ENCODE measurements at regions not wholly inside any gene's neighbourhood (a gene's known extent, or its start where the extent isn't known, plus 50 kb on each side); places are given as distances from the start of the nearest gene placed in this dataset.
"Not testable (repeated sequence)": the region's sequence is repeated elsewhere in the genome, so short reads cannot be mapped to it uniquely, and the experiment has no call there.

DNA sequence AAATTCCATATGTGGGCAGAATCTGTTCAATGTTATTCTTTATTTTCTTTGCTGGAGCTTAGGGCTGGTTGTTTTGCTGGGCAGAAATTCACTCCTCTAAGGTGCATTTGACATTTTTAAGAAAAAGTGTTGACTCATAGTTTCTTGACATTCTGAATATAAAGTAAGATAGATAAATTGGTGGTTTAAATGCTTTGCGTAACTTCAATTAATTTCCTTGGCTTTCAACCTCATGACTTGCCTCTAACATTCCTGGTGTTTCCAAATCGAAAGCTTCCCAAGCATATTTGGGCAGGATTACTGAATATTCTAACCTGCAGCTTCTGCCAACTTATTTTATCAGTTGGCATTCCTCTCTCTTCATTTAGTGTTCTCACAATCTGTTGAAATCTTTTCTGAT lies 718.7 kb upstream of the ADGRB3 start:
- Histone ChIP-seq H3K4me3 (no peak overlapping the region), H3K27me3 (no peaks in the 10 kb centered on the region), H3K9me3 (peaks cover 3 to 4% of the 10 kb centered on the region in 2 donors), H3K36me3 (no peaks in the 10 kb centered on the region), H3K4me1 (no peaks in the 10 kb centered on the region), H3K27ac (no peak overlapping the region)
- 74 to 94% methylated on average over 2 of the region's 2 CpGs for WGBS, 2 donors (ENCODE audit: low coverage in 1 of 2)
- intact Hi-C loops (cut with DNase I; ENCODE audit: low total_unique reads), result no loop called here
- in situ Hi-C loops (cut with MboI; ENCODE audit: low pct_ligation_motif_present in 1 of 4, low pct_unique_long_range_greater_than_20kb in 1 of 4, low sequenced_read_pairs in 3 of 4), result no loop called here
- TF ChIP-seq, protein P1, sequence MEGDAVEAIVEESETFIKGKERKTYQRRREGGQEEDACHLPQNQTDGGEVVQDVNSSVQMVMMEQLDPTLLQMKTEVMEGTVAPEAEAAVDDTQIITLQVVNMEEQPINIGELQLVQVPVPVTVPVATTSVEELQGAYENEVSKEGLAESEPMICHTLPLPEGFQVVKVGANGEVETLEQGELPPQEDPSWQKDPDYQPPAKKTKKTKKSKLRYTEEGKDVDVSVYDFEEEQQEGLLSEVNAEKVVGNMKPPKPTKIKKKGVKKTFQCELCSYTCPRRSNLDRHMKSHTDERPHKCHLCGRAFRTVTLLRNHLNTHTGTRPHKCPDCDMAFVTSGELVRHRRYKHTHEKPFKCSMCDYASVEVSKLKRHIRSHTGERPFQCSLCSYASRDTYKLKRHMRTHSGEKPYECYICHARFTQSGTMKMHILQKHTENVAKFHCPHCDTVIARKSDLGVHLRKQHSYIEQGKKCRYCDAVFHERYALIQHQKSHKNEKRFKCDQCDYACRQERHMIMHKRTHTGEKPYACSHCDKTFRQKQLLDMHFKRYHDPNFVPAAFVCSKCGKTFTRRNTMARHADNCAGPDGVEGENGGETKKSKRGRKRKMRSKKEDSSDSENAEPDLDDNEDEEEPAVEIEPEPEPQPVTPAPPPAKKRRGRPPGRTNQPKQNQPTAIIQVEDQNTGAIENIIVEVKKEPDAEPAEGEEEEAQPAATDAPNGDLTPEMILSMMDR (IDR thresholded peaks at IDR 0.05), result no peak
- no peak for TF ChIP-seq POLR2AphosphoS5 (IDR thresholded peaks at IDR 0.05)
- TF ChIP-seq EP300 (IDR thresholded peaks at IDR 0.05; ENCODE audit: low read depth), result no peak
- no peak for TF ChIP-seq POLR2A (IDR thresholded peaks at IDR 0.05)
- DNase-seq, result no peak

DNA sequence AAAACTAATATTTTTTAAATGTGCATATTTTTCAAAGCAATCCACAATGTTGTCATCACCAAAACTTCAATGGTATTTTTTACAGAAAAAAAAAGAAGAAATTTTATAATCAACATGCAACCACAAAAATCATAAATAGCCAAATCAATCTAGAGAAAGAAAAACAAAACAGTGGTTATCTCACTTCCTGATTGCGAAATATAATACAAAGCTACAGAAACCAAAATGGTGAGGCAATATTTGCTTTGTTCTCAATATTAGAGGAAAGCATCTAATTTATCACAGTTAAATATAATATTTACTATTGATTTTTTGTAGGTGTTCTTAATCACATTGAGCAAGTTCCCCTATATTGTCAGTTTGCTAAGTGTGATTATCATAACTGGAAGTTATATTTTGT lies 720.7 kb upstream of the ADGRB3 start:
- Histone ChIP-seq H3K4me3 (no peak overlapping the region), H3K9me3 (peaks cover 0 to 4% of the 10 kb centered on the region in 2 donors), H3K27me3 (no peaks in the 10 kb centered on the region), H3K27ac (no peak overlapping the region), H3K4me1 (no peaks in the 10 kb centered on the region), H3K36me3 (no peaks in the 10 kb centered on the region)
- intact Hi-C loops (cut with DNase I; ENCODE audit: low total_unique reads), result no loop called here
- in situ Hi-C loops (cut with MboI; ENCODE audit: low pct_ligation_motif_present in 1 of 4, low pct_unique_long_range_greater_than_20kb in 1 of 4, low sequenced_read_pairs in 3 of 4), result no loop called here
- WGBS, 2 donors (ENCODE audit: low coverage in 1 of 2), result 44 to 55% methylated on average over 1 of the region's 1 CpG
- TF ChIP-seq POLR2A (IDR thresholded peaks at IDR 0.05), result no peak
- TF ChIP-seq, protein P1 (IDR thresholded peaks at IDR 0.05), result no peak
- no peak for TF ChIP-seq EP300 (IDR thresholded peaks at IDR 0.05; ENCODE audit: low read depth)
- no peak for TF ChIP-seq POLR2AphosphoS5 (IDR thresholded peaks at IDR 0.05)
- no peak for DNase-seq

DNA sequence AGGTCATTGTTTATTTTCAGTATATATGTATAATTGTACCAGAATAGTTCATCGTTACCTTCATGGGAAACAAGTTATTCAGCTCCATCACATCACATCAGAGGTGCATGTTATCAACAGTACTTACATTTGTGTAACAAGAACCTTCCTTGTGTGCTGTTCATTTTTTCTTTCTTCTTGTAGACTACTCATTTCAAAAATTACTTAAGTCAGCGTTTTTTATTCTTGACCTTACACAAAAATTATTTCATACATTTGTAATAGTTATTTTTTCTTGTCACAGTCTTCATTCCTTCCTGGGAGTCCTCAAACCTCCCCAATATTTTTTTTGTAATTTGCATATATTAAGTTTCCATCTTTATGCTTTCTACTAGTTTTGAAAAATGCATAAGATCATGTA lies 725.7 kb upstream of the ADGRB3 start:
- Histone ChIP-seq H3K27ac (no peak overlapping the region), H3K4me1 (no peaks in the 10 kb centered on the region), H3K4me3 (no peak overlapping the region), H3K36me3 (no peaks in the 10 kb centered on the region), H3K9me3 (peaks cover 0 to under 1% of the 10 kb centered on the region in 2 donors), H3K27me3 (no peaks in the 10 kb centered on the region)
- intact Hi-C loops (cut with DNase I; ENCODE audit: low total_unique reads), result no loop called here
- WGBS, 2 donors (ENCODE audit: low coverage in 1 of 2), result 72 to 84% methylated on average over 2 of the region's 2 CpGs
- DNase-seq, result no peak
- TF ChIP-seq EP300 (IDR thresholded peaks at IDR 0.05; ENCODE audit: low read depth) (no peak), POLR2AphosphoS5 (IDR thresholded peaks at IDR 0.05) (no peak), POLR2A (IDR thresholded peaks at IDR 0.05) (no peak)
- TF ChIP-seq, protein P1 (IDR thresholded peaks at IDR 0.05), result no peak
- in situ Hi-C loops (cut with MboI; ENCODE audit: low pct_ligation_motif_present in 1 of 4, low pct_unique_long_range_greater_than_20kb in 1 of 4, low sequenced_read_pairs in 3 of 4), result no loop called here

DNA sequence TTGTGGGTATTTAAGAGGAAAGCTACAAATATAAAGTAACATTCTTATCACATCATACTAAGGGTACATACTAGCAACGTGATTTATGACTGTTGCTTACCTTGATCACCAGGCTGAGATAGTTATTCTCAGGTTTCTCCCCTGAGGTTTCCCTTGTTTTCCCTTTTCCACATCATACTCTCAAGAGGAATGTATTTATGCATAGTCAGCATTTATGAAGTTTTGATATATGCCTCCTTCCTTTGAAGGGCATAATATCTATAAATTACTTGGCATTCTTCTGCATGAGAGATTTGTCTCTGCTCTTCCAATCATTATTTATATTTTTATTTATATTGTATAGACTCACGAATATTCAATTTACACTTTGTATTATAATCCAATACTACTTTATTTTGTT lies 726.7 kb upstream of the ADGRB3 start:
- Histone ChIP-seq H3K9me3 (no peaks in the 10 kb centered on the region), H3K4me1 (no peaks in the 10 kb centered on the region), H3K36me3 (no peaks in the 10 kb centered on the region), H3K4me3 (no peak overlapping the region), H3K27ac (no peak overlapping the region), H3K27me3 (no peaks in the 10 kb centered on the region)
- in situ Hi-C loops (cut with MboI; ENCODE audit: low pct_ligation_motif_present in 1 of 4, low pct_unique_long_range_greater_than_20kb in 1 of 4, low sequenced_read_pairs in 3 of 4), result no loop called here
- intact Hi-C loops (cut with DNase I; ENCODE audit: low total_unique reads), result no loop called here
- no peak for TF ChIP-seq EP300 (IDR thresholded peaks at IDR 0.05; ENCODE audit: low read depth)
- TF ChIP-seq, protein P1 (IDR thresholded peaks at IDR 0.05), result no peak
- TF ChIP-seq POLR2A (IDR thresholded peaks at IDR 0.05), result no peak
- no peak for TF ChIP-seq POLR2AphosphoS5 (IDR thresholded peaks at IDR 0.05)
- 61 to 74% methylated on average over 2 of the region's 2 CpGs for WGBS, 2 donors (ENCODE audit: low coverage in 1 of 2)
- DNase-seq, result no peak

DNA sequence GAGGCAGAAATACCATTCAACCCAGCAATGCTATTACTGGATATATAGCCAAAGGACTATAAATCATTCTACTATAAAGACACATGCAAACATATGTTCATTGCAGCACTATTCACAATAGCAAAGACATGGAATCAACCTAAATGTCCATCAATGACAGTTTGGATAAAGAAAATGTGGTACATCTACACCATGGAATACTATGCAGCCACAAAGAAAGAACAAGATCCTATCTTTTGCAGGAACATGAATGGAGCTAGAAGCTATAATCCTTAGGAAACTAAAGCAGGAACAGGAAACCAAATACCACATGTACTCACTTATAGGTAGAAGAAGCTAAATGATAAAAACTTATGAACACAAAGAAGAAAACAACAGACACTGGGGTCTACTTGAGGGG lies 730.3 kb upstream of the ADGRB3 start:
- intact Hi-C loops (cut with DNase I; ENCODE audit: low total_unique reads); H3K27me3 ChIP-seq; H3K27ac ChIP-seq; H3K36me3 ChIP-seq; H3K4me3 ChIP-seq; in situ Hi-C loops (cut with MboI; ENCODE audit: low pct_ligation_motif_present in 1 of 4, low pct_unique_long_range_greater_than_20kb in 1 of 4, low sequenced_read_pairs in 3 of 4); H3K9me3 ChIP-seq; DNase-seq; H3K4me1 ChIP-seq: not testable (repeated sequence)
